Fibroblast of the aortic adventitia (primary cell): ENCODE measurements at regions not wholly inside any gene's neighbourhood (a gene's known extent, or its start where the extent isn't known, plus 50 kb on each side); places are given as distances from the start of the nearest gene placed in this dataset.
"Not testable (repeated sequence)": the region's sequence is repeated elsewhere in the genome, so short reads cannot be mapped to it uniquely, and the experiment has no call there.

ENCODE experiments used
- DNase-seq: peaks from one replicate; pipeline ENCODE4 v3.0.0-alpha.2; 2010; ENCODE audit warnings: low read depth
- H3K4me3 ChIP-seq: 2 replicates; pipeline ENCODE4 v1.5.1; 2011; ENCODE audit warnings: low read depth, mild to moderate bottlenecking, control low read depth, low read length, moderate library complexity
- TF ChIP-seq, protein P1 (sequence below): IDR thresholded peaks from 2 replicates; pipeline ENCODE4 v1.5.1; 2011; ENCODE audit warnings: mild to moderate bottlenecking, low read length, control low read depth, inconsistent platforms; ENCODE audit not compliant: insufficient read depth

- TF ChIP-seq, protein P1, sequence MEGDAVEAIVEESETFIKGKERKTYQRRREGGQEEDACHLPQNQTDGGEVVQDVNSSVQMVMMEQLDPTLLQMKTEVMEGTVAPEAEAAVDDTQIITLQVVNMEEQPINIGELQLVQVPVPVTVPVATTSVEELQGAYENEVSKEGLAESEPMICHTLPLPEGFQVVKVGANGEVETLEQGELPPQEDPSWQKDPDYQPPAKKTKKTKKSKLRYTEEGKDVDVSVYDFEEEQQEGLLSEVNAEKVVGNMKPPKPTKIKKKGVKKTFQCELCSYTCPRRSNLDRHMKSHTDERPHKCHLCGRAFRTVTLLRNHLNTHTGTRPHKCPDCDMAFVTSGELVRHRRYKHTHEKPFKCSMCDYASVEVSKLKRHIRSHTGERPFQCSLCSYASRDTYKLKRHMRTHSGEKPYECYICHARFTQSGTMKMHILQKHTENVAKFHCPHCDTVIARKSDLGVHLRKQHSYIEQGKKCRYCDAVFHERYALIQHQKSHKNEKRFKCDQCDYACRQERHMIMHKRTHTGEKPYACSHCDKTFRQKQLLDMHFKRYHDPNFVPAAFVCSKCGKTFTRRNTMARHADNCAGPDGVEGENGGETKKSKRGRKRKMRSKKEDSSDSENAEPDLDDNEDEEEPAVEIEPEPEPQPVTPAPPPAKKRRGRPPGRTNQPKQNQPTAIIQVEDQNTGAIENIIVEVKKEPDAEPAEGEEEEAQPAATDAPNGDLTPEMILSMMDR: no peak
- H3K4me3 ChIP-seq: no peak overlapping the region
- DNase-seq: no peak
Observed at GRCh38 chr6:164741938-164742451, 567.4 kb downstream of the C6orf118 start.

DNA sequence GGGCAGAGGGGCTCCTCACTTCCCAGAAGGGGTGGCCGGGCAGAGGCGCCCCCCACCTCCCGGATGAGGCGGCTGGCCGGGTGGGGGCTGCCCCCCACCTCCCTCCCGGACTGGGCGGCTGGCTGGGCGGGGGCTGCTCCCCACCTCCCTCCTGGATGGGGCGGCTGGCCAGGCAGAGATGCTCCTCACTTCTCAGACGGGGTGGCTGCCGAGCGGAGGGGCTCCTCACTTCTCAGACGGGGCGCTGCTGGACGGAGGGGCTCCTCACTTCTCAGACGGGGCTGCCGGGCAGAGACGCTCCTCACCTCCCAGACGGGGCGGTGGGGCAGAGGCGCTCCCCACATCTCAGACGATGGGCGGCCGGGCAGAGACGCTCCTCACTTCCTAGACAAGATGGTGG, 573.3 kb downstream of the C6orf118 start:
- not testable (repeated sequence) for DNase-seq, H3K4me3 ChIP-seq

DNA sequence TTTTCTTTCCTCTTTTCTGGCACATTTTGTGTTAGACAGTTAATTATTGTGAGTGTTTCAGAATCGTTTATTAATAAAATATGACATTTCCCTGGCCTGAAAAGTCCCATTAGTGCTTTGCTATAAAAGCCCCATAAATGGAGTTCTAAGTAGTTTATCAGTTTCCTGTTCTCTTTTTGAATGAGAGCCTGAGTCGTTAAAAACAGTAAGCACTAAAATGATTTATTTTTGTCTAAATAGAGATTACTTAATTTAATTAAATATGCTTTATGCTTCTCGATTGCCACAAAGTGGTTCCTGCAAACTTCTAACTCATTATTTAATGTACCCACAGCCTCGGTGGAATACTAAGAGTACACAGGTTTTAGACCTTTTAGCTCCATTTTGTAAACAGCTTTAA, 577.9 kb downstream of the C6orf118 start:
- no peak for DNase-seq
- no peak overlapping the region for H3K4me3 ChIP-seq
- TF ChIP-seq, protein P1: no peak

DNA sequence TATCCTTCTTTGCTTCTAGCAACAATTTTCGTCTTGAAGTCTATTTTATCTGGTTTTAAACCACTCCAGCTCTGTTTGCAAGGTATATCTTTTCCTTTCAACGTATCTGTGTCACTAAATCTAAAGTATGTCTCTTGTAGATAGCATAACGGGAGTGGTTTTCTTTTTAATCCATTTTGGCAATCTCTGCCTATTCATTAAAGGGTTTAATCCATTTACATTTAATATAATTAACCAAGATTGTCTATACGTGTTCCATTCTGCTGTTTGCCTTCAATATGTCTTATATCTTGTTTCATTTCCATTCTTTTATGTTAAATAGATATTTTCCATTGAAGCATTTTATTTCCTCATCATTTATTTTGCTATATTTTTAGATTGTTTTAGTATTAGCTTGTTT, 587.9 kb downstream of the C6orf118 start:
- TF ChIP-seq, protein P1: no peak
- no peak for DNase-seq
- H3K4me3 ChIP-seq: no peak overlapping the region

GRCh38 chr6:164700497-164700896, 608.9 kb downstream of the C6orf118 start:
- DNase-seq: no peak
- TF ChIP-seq, protein P1: no peak
- no peak overlapping the region for H3K4me3 ChIP-seq

GRCh38 chr6:164695896-164696295, 613.5 kb downstream of the C6orf118 start:
- TF ChIP-seq, protein P1: no peak
- no peak for DNase-seq
- H3K4me3 ChIP-seq: no peak overlapping the region

DNA sequence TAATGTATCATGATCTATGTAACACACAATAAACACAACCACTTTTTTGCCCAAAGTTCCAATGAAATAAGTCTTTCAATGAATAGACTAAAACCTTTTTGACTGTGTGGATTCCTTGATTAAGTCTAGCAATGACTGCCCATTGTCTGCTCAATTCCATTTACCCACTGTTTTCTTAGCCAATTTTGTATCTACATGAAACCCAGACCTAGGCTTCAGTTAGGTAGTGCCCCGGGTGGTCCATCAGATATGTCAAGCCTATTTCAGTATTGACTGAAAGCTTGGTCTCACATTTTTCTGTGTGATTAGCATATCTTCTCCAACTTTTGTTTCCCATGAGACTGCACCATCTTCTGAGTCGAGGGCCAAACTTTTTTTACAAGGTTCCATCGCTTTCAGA, 615.0 kb downstream of the C6orf118 start:
- H3K4me3 ChIP-seq: no peak overlapping the region
- TF ChIP-seq, protein P1: no peak
- no peak for DNase-seq
